WERI-Rb-1 (cell line): ENCODE measurements at regions not wholly inside any gene's neighbourhood (a gene's known extent, or its start where the extent isn't known, plus 50 kb on each side); places are given as distances from the start of the nearest gene placed in this dataset.

ENCODE experiments used
- DNase-seq: peaks from one replicate; pipeline ENCODE4 v3.0.0-alpha.2; 2020
- H3K27ac ChIP-seq: fragments of 250-450 bp; sonication (Bioruptor Pico); 2 replicates; pipeline ENCODE4 v1.5.1; 2020; ENCODE audit warnings: mild to moderate bottlenecking, moderate library complexity
- H3K27me3 ChIP-seq: fragments of 250-450 bp; sonication (Bioruptor Pico); 2 replicates; pipeline ENCODE4 v1.5.1; 2021; ENCODE audit warnings: mild to moderate bottlenecking, low read depth, moderate library complexity; ENCODE audit not compliant: insufficient read depth, severe bottlenecking
- H3K36me3 ChIP-seq: fragments of 250-450 bp; sonication (Bioruptor Pico); 2 replicates; pipeline ENCODE4 v1.5.1; 2020; ENCODE audit warnings: mild to moderate bottlenecking, moderate library complexity
- H3K4me3 ChIP-seq: 2 replicates; pipeline ENCODE4 v1.5.1; 2011; ENCODE audit warnings: low read depth, mild to moderate bottlenecking, control low read depth, low read length
- H3K9me3 ChIP-seq: fragments of 250-450 bp; sonication (Bioruptor Pico); 2 replicates; pipeline ENCODE4 v1.5.1; 2021; ENCODE audit warnings: mild to moderate bottlenecking, moderate library complexity; ENCODE audit not compliant: severe bottlenecking
- CTCF ChIP-seq: IDR thresholded peaks from 2 replicates; pipeline ENCODE4 v1.5.1; 2011; ENCODE audit warnings: low read depth, mild to moderate bottlenecking, control low read depth, inconsistent platforms, low read length

GRCh38 chr3:132246212-132246611 is 71.0 kb upstream of the ACP3 start:
- no peak for DNase-seq
- no peaks in the 10 kb centered on the region for H3K9me3 ChIP-seq

GRCh38 chr3:132247211-132247610 is 70.0 kb upstream of the ACP3 start:
- no peak for TF ChIP-seq CTCF
- no peaks in the 10 kb centered on the region for H3K9me3 ChIP-seq
- DNase-seq: no peak
- H3K27me3 ChIP-seq: no peaks in the 10 kb centered on the region
- H3K27ac ChIP-seq: no peak overlapping the region
- no peaks in the 10 kb centered on the region for H3K36me3 ChIP-seq
- no peak overlapping the region for H3K4me3 ChIP-seq

More at GRCh38 chr3:132246212-132246611, 71.0 kb upstream of the ACP3 start:
- no peak overlapping the region for H3K4me3 ChIP-seq
- H3K36me3 ChIP-seq: no peaks in the 10 kb centered on the region
- H3K27ac ChIP-seq: no peak overlapping the region
- no peaks in the 10 kb centered on the region for H3K27me3 ChIP-seq
- TF ChIP-seq CTCF: no peak

GRCh38 chr3:132248490-132248889 is 68.7 kb upstream of the ACP3 start:
- TF ChIP-seq CTCF: no peak
- Histone ChIP-seq H3K9me3 (no peaks in the 10 kb centered on the region), H3K27me3 (no peaks in the 10 kb centered on the region), H3K36me3 (no peaks in the 10 kb centered on the region), H3K27ac (no peak overlapping the region), H3K4me3 (no peak overlapping the region)
- no peak for DNase-seq

GRCh38 chr3:132253262-132253878 is 63.8 kb upstream of the ACP3 start:
- DNase-seq: peak; percentile 16
- no peaks in the 10 kb centered on the region for H3K36me3 ChIP-seq
- no peaks in the 10 kb centered on the region for H3K9me3 ChIP-seq
- peak; percentile 42; the same call in 1 of the 2 replicates for TF ChIP-seq CTCF
- no peaks in the 10 kb centered on the region for H3K27me3 ChIP-seq
- H3K4me3 ChIP-seq: no peak overlapping the region
- no peak overlapping the region for H3K27ac ChIP-seq

- no peak for TF ChIP-seq CTCF
- Histone ChIP-seq H3K4me3 (no peak overlapping the region), H3K27ac (no peak overlapping the region), H3K9me3 (no peaks in the 10 kb centered on the region), H3K27me3 (no peaks in the 10 kb centered on the region), H3K36me3 (no peaks in the 10 kb centered on the region)
- DNase-seq: no peak
These were observed 63.0 kb upstream of the ACP3 start for GRCh38 chr3:132254076-132254755.
